IMR-90 (cell line): ENCODE measurements at regions not wholly inside any gene's neighbourhood (a gene's known extent, or its start where the extent isn't known, plus 50 kb on each side); places are given as distances from the start of the nearest gene placed in this dataset.

Source experiments
- ATAC-seq: fragments of 200-7000 bp; cut with Tn5 transposase; 2 replicates; pipeline ENCODE4 v1.9.1; 2020; ENCODE audit warnings: low read depth, mild to moderate bottlenecking, moderate library complexity
- BruUV-seq: library from RNA; stranded (reverse); fragments of 400-500 nt; replicated peaks from 2 replicates; lab custom pipeline; 2021; lab: Mats Ljungman, UMichigan
- CTCF ChIA-PET: fragments of 300-600 bp; formaldehyde crosslinking; extraction: SDS; loops from one replicate; lab custom pipeline; 2021; ENCODE audit warnings: antibody characterized with exemption; lab: Yijun Ruan, JAX
- POLR2A ChIA-PET: fragments of 300-600 bp; sonication (Branson Sonifier 250); formaldehyde crosslinking; loops from one replicate; lab custom pipeline; 2022; ENCODE audit warnings: antibody characterized with exemption; ENCODE audit not compliant: unreplicated experiment; lab: Charles Lee
- DNase-seq: peaks from one replicate; pipeline ENCODE4 v3.0.0; 2013
- H2AFZ ChIP-seq: replicated peaks from 2 replicates; pipeline ENCODE3; 2013; ENCODE audit warnings: low read length, mild to moderate bottlenecking; ENCODE audit not compliant: poor library complexity
- H2AK5ac ChIP-seq: 2 replicates; pipeline ENCODE4 v1.6.1; 2013; ENCODE audit warnings: low read depth, low read length, inconsistent platforms
- H2AK9ac ChIP-seq: replicated peaks from 2 replicates; pipeline ENCODE3; 2013; ENCODE audit warnings: mild to moderate bottlenecking, low read depth, low read length, moderate library complexity; ENCODE audit not compliant: poor library complexity
- H2BK120ac ChIP-seq: 2 replicates; pipeline ENCODE4 v1.6.1; 2013; ENCODE audit warnings: low read depth, low read length, inconsistent platforms
- H2BK15ac ChIP-seq: 3 replicates; pipeline ENCODE4 v1.6.1; 2013; ENCODE audit warnings: low read depth, low read length, inconsistent platforms
- H2BK20ac ChIP-seq: 2 replicates; pipeline ENCODE4 v1.6.1; 2013; ENCODE audit warnings: low read depth, mild to moderate bottlenecking, inconsistent platforms, low read length, moderate library complexity
- H2BK5ac ChIP-seq: 2 replicates; pipeline ENCODE4 v1.6.1; 2013; ENCODE audit warnings: mild to moderate bottlenecking, low read depth, low read length, inconsistent platforms; ENCODE audit not compliant: poor library complexity, severe bottlenecking
- H3K14ac ChIP-seq: replicated peaks from 2 replicates; pipeline ENCODE4 v1.6.1; 2013; ENCODE audit warnings: low read depth, low read length, inconsistent platforms
- H3K18ac ChIP-seq: 2 replicates; pipeline ENCODE4 v1.6.1; 2013; ENCODE audit warnings: low read depth, low read length, control low read depth
- H3K23ac ChIP-seq: 2 replicates; pipeline ENCODE4 v1.6.1; 2013; ENCODE audit warnings: low read depth, low read length, inconsistent platforms
- H3K27ac ChIP-seq: 2 replicates; pipeline ENCODE4 v1.5.1; 2013; ENCODE audit warnings: mild to moderate bottlenecking, control low read depth, low read length; ENCODE audit not compliant: insufficient read depth
- H3K27me3 ChIP-seq: 2 replicates; pipeline ENCODE4 v1.6.1; 2013; ENCODE audit warnings: low read length; ENCODE audit not compliant: control insufficient read depth, insufficient read depth
- H3K36me3 ChIP-seq: 2 replicates; pipeline ENCODE4 v1.6.1; 2013; ENCODE audit warnings: low read length, mixed read lengths; ENCODE audit not compliant: control insufficient read depth, insufficient read depth
- H3K4ac ChIP-seq: 2 replicates; pipeline ENCODE4 v1.6.1; 2013; ENCODE audit warnings: low read depth, low read length, inconsistent platforms
- H3K4me1 ChIP-seq: 2 replicates; pipeline ENCODE4 v1.6.1; 2013; ENCODE audit warnings: low read length, mixed read lengths; ENCODE audit not compliant: control insufficient read depth, insufficient read depth
- H3K4me2 ChIP-seq: 2 replicates; pipeline ENCODE4 v1.6.1; 2013; ENCODE audit warnings: low read depth, mild to moderate bottlenecking, control low read depth, low read length, moderate library complexity
- H3K4me3 ChIP-seq: 2 replicates; pipeline ENCODE4 v1.5.1; 2013; ENCODE audit warnings: low read depth, mild to moderate bottlenecking, control low read depth, low read length, moderate library complexity; ENCODE audit not compliant: insufficient read depth
- H3K56ac ChIP-seq: 2 replicates; pipeline ENCODE4 v1.6.1; 2013; ENCODE audit warnings: low read length, inconsistent platforms; ENCODE audit not compliant: insufficient read depth; ENCODE audit errors: extremely low read depth
- H3K79me1 ChIP-seq, 2 experiments: 2 replicates each; pipeline ENCODE4 v1.6.1; 2013; ENCODE audit warnings: low read length in 2 of 2, inconsistent platforms in 1 of 2, low read depth in 1 of 2
- H3K9ac ChIP-seq: 2 replicates; pipeline ENCODE4 v1.6.1; 2013; ENCODE audit warnings: low read depth, low read length, control low read depth
- H3K9me1 ChIP-seq: 2 replicates; pipeline ENCODE4 v1.6.1; 2013; ENCODE audit warnings: low read length, inconsistent platforms; ENCODE audit not compliant: insufficient read depth
- H3K9me3 ChIP-seq: 2 replicates; pipeline ENCODE4 v1.6.1; 2013; ENCODE audit warnings: low read length; ENCODE audit not compliant: control insufficient read depth, insufficient read depth
- H4K20me1 ChIP-seq: 2 replicates; pipeline ENCODE4 v1.6.1; 2013; ENCODE audit warnings: low read length, inconsistent platforms; ENCODE audit not compliant: insufficient read depth
- H4K5ac ChIP-seq: 2 replicates; pipeline ENCODE4 v1.6.1; 2013; ENCODE audit warnings: mild to moderate bottlenecking, low read depth, low read length, control low read depth
- H4K8ac ChIP-seq, 2 experiments: 2 replicates each; pipeline ENCODE4 v1.6.1; 2013; ENCODE audit warnings: low read depth in 2 of 2, low read length in 2 of 2, control low read depth in 1 of 2, inconsistent platforms in 1 of 2
- H4K91ac ChIP-seq: 2 replicates; pipeline ENCODE4 v1.6.1; 2013; ENCODE audit warnings: low read depth, low read length, inconsistent platforms; ENCODE audit not compliant: insufficient read depth
- BHLHE40 ChIP-seq: fragments of 150-350 bp; IDR thresholded peaks from 2 replicates; pipeline ENCODE4 v1.6.1; 2016; ENCODE audit warnings: mild to moderate bottlenecking, low read depth, low read length
- CHD1 ChIP-seq: IDR thresholded peaks from 2 replicates; pipeline ENCODE4 v1.6.1; 2012; ENCODE audit warnings: low read depth, low read length, improper control_type of control experiment
- FOS ChIP-seq: fragments of 150-350 bp; IDR thresholded peaks from 2 replicates; pipeline ENCODE4 v1.6.1; 2016; ENCODE audit warnings: low read depth, low read length
- MAZ ChIP-seq: IDR thresholded peaks from 2 replicates; pipeline ENCODE4 v1.6.1; 2012; ENCODE audit warnings: low read depth, mild to moderate bottlenecking, low read length, improper control_type of control experiment, moderate library complexity, borderline replicate concordance
- MXI1 ChIP-seq: IDR thresholded peaks from 2 replicates; pipeline ENCODE4 v1.6.1; 2012; ENCODE audit warnings: low read depth, mild to moderate bottlenecking, low read length, moderate library complexity, borderline replicate concordance
- NFE2L2 ChIP-seq: fragments of 150-350 bp; IDR thresholded peaks from 2 replicates; pipeline ENCODE4 v1.6.1; 2016; ENCODE audit warnings: low read depth, mild to moderate bottlenecking, low read length
- RCOR1 ChIP-seq: IDR thresholded peaks from 2 replicates; pipeline ENCODE4 v1.6.1; 2012; ENCODE audit warnings: mild to moderate bottlenecking, low read length, improper control_type of control experiment; ENCODE audit not compliant: insufficient replicate concordance
- WGBS, 2 experiments: methylation state at CpG; one replicate each; pipeline versions ENCODE4 v1.1.5 to v1.1.7; 2013; ENCODE audit warnings: missing lambda C conversion rate in 2 of 2; ENCODE audit not compliant: insufficient read length in 1 of 2; ENCODE audit errors: extremely low coverage in 2 of 2; 5-methylcytosine and 5-hydroxymethylcytosine counted together
- dilution Hi-C: fragments of 300-500 bp; cut with HindIII; formaldehyde crosslinking; loops from one replicate; pipeline ENCODE4 v1.14.3; 2018; ENCODE audit warnings: low sequenced_read_pairs; ENCODE audit not compliant: unreplicated experiment
- in situ Hi-C: fragments of 300-500 bp; cut with MboI; formaldehyde crosslinking; loops from 3 replicates; pipeline ENCODE4 v1.14.3; 2019; ENCODE audit warnings: low sequenced_read_pairs, inconsistent platforms, mixed read lengths
- intact Hi-C: fragments of 100-400 bp; cut with micrococcal nuclease; formaldehyde crosslinking; loops from 2 replicates; pipeline ENCODE4 v1.10.0; 2022
- TF ChIP-seq, protein P1 (sequence below): fragments of 150-350 bp; IDR thresholded peaks from 2 replicates; pipeline ENCODE4 v1.6.1; 2016; ENCODE audit warnings: low read depth, mild to moderate bottlenecking, low read length, moderate library complexity, borderline replicate concordance

DNA sequence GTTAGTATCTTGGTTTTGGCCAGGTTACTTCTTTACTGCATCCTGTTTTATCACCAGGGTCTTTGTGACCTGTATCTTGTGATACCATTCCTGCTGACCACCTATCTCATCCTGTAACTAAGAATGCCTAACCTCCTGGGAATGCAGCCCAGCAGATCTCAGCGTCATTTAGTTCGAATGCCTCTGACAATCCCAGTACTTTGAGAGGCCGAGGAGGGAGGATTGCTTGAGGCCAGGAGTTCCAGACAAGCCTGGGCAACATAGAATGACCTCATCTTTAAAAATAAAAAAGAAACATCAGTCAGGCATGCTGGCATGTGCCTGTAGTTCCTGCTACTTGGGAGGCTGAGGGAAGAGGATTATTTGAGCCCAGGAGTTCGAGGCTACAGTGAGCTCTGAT, 206.5 kb downstream of the SUDS3 start:
- Histone ChIP-seq H3K4me2 (no peak overlapping the region), H3K14ac (no peak overlapping the region), H3K36me3 (no peaks in the 10 kb centered on the region), H3K9me1 (no peaks in the 10 kb centered on the region), H3K27ac (no peak overlapping the region), H2BK120ac (no peak overlapping the region), H2AFZ (no peak overlapping the region), H2AK5ac (no peak overlapping the region), H4K8ac (no peak overlapping the region), H4K5ac (no peak overlapping the region), H2BK15ac (no peak overlapping the region), H3K9ac (no peak overlapping the region), H2BK5ac (no peak overlapping the region), H4K20me1 (no peaks in the 10 kb centered on the region), H2AK9ac (no peak overlapping the region), H3K9me3 (peaks cover 8% of the 10 kb centered on the region), H3K4ac (no peak overlapping the region), H2BK20ac (no peak overlapping the region), H4K91ac (no peak overlapping the region), H3K27me3 (no peaks in the 10 kb centered on the region), H3K23ac (no peak overlapping the region), H3K4me3 (no peak overlapping the region), H3K18ac (no peak overlapping the region), H3K56ac (no peak overlapping the region), H3K79me1 (no peaks in the 10 kb centered on the region), H3K4me1 (no peaks in the 10 kb centered on the region)
- DNase-seq (no peak), ATAC-seq (no peak)
- TF ChIP-seq RCOR1 (no peak), NFE2L2 (no peak), MAZ (no peak), BHLHE40 (no peak), CHD1 (no peak), MXI1 (no peak), FOS (no peak)
- TF ChIP-seq, protein P1, sequence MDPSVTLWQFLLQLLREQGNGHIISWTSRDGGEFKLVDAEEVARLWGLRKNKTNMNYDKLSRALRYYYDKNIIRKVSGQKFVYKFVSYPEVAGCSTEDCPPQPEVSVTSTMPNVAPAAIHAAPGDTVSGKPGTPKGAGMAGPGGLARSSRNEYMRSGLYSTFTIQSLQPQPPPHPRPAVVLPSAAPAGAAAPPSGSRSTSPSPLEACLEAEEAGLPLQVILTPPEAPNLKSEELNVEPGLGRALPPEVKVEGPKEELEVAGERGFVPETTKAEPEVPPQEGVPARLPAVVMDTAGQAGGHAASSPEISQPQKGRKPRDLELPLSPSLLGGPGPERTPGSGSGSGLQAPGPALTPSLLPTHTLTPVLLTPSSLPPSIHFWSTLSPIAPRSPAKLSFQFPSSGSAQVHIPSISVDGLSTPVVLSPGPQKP, result no peak
- in situ Hi-C loops (no loop called here), dilution Hi-C loops (no loop called here), intact Hi-C loops (no loop called here)
- ChIA-PET CTCF (no interaction called here), POLR2A (no interaction called here)
- no TSS peak for BruUV-seq
- WGBS, 2 experiments, result no CpG with 5 or more reads among the region's 4 CpGs
